ENCODE measurements at regions not wholly inside any gene's neighbourhood (a gene's known extent, or its start where the extent isn't known, plus 50 kb on each side); places are given as distances from the start of the nearest gene placed in this dataset.

DNA sequence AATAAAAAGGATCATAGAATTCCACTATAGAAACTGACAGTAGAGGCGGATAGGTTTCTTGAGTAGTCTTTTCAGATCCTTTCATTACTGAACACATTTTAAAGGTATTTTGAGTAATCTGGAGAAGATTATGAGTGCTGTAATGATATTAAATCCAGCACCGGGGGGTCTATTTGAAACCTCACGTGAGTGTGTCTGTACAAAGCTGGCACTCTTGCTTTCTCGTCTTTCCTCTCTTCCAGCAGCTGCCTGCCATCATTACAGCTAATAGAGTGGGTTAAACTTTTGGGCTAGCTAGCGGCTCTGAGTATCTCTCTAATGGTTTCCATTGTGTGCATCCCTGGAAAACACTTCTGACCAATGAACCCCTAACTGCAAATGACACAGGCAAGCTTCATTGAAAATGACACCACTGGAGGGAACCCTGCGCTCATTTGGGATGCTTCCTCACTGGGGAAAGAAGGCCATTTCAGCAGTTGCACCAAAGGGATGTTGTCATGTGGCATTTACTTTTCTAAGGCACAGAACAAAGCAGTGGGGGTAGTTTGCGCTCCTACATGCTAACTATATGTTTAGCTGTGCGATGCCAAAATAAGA, 101.0 kb downstream of the HRH4 start:
- TF ChIP-seq, protein P1, sequence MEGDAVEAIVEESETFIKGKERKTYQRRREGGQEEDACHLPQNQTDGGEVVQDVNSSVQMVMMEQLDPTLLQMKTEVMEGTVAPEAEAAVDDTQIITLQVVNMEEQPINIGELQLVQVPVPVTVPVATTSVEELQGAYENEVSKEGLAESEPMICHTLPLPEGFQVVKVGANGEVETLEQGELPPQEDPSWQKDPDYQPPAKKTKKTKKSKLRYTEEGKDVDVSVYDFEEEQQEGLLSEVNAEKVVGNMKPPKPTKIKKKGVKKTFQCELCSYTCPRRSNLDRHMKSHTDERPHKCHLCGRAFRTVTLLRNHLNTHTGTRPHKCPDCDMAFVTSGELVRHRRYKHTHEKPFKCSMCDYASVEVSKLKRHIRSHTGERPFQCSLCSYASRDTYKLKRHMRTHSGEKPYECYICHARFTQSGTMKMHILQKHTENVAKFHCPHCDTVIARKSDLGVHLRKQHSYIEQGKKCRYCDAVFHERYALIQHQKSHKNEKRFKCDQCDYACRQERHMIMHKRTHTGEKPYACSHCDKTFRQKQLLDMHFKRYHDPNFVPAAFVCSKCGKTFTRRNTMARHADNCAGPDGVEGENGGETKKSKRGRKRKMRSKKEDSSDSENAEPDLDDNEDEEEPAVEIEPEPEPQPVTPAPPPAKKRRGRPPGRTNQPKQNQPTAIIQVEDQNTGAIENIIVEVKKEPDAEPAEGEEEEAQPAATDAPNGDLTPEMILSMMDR (IDR thresholded peaks at IDR 0.05; ENCODE audit: insufficient read depth, low read length, poor library complexity, severe bottlenecking): no peak
- no peak for TF ChIP-seq EZH2phosphoT487 (conservative IDR thresholded peaks at IDR 0.05; ENCODE audit: low read length)
